K562 (cell line): ENCODE measurements at regions not wholly inside any gene's neighbourhood (a gene's known extent, or its start where the extent isn't known, plus 50 kb on each side); places are given as distances from the start of the nearest gene placed in this dataset.

Experiments
- ELF1 ChIP-seq: fragments of 200-800 bp; sonication (Bioruptor generic); IDR thresholded peaks from 2 replicates; pipeline ENCODE4 v1.6.1; 2016; ENCODE audit warnings: missing genetic modification characterization, missing compliant biosample characterization
- GTF3C2 ChIP-seq: IDR thresholded peaks from 3 replicates; pipeline ENCODE4 v1.6.1; 2011; ENCODE audit warnings: borderline replicate concordance, mild to moderate bottlenecking, moderate library complexity; ENCODE audit not compliant: insufficient read length; ENCODE audit errors: extremely low read depth
- KAT7 ChIP-seq: sonication (generic); formaldehyde crosslinking; IDR thresholded peaks from 2 replicates; pipeline ENCODE4 v1.8.0; 2022; ENCODE audit warnings: missing genetic modification reagents, mild to moderate bottlenecking, borderline replicate concordance
- MAFK ChIP-seq: IDR thresholded peaks from 2 replicates; pipeline ENCODE4 v1.6.1; 2011; ENCODE audit warnings: low read length, improper control_type of control experiment
- RBFOX2 ChIP-seq: fragments of 200-400 bp; formaldehyde crosslinking; IDR thresholded peaks from 2 replicates; pipeline ENCODE4 v1.6.1; 2017; ENCODE audit warnings: low read depth, mild to moderate bottlenecking, low read length, moderate library complexity
- ZFPM2 ChIP-seq: fragments of 250-450 bp; sonication (Bioruptor Pico); IDR thresholded peaks from 2 replicates; pipeline ENCODE4 v1.5.1; 2022; ENCODE audit warnings: mild to moderate bottlenecking
- TF ChIP-seq, protein P1 (sequence below): fragments of 250-450 bp; sonication (Bioruptor Pico); IDR thresholded peaks from 2 replicates; pipeline ENCODE4 v1.4.0; 2020

DNA sequence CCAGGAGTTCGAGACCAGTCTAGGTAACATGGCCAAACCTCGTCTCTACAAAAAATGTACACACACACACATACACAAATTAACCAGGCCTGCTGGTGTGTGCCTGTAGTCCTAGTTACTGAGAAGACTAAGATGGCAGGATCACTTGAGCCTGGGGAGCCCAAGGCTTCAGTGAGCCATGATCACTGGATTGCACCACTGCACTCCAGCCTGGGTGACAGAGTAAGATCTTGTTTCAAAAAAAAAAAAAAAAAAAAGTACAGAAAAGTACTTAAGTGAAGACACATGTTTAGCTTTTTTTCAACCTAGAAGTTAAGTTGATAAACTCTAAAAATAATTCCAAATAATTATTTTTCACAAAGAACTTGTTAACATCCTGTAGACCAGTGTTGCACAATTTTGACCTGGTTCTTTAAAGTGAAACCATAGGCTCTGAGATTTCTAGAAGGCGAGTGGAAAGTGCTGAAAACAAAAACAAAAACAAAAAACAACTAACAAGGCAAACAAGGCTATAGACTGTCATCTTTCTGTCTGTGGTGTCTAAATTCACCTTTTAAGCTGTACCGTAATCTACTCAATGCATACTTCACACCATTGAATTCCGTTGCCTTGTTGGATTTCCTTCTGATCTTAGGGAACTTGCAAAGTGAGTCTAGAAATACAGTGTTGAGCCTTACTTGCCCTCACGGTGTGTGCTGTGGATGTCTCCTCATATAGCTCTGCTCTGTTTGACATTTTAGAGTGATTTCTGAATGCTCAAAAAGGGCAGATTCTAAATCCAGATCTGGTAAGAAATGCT lies 63.5 kb downstream of the CHST2 start (continued):
- TF ChIP-seq GTF3C2 (no peak), MAFK (no peak), ELF1 (tag) (no peak), KAT7 (no peak), ZFPM2 (CRISPR knock-in tag) (no peak), RBFOX2 (no peak)
- TF ChIP-seq, protein P1, sequence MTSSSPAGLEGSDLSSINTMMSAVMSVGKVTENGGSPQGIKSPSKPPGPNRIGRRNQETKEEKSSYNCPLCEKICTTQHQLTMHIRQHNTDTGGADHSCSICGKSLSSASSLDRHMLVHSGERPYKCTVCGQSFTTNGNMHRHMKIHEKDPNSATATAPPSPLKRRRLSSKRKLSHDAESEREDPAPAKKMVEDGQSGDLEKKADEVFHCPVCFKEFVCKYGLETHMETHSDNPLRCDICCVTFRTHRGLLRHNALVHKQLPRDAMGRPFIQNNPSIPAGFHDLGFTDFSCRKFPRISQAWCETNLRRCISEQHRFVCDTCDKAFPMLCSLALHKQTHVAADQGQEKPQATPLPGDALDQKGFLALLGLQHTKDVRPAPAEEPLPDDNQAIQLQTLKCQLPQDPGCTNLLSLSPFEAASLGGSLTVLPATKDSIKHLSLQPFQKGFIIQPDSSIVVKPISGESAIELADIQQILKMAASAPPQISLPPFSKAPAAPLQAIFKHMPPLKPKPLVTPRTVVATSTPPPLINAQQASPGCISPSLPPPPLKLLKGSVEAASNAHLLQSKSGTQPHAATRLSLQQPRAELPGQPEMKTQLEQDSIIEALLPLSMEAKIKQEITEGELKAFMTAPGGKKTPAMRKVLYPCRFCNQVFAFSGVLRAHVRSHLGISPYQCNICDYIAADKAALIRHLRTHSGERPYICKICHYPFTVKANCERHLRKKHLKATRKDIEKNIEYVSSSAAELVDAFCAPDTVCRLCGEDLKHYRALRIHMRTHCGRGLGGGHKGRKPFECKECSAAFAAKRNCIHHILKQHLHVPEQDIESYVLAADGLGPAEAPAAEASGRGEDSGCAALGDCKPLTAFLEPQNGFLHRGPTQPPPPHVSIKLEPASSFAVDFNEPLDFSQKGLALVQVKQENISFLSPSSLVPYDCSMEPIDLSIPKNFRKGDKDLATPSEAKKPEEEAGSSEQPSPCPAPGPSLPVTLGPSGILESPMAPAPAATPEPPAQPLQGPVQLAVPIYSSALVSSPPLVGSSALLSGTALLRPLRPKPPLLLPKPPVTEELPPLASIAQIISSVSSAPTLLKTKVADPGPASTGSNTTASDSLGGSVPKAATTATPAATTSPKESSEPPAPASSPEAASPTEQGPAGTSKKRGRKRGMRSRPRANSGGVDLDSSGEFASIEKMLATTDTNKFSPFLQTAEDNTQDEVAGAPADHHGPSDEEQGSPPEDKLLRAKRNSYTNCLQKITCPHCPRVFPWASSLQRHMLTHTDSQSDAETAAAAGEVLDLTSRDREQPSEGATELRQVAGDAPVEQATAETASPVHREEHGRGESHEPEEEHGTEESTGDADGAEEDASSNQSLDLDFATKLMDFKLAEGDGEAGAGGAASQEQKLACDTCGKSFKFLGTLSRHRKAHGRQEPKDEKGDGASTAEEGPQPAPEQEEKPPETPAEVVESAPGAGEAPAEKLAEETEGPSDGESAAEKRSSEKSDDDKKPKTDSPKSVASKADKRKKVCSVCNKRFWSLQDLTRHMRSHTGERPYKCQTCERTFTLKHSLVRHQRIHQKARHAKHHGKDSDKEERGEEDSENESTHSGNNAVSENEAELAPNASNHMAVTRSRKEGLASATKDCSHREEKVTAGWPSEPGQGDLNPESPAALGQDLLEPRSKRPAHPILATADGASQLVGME (CRISPR knock-in tag) = no peak
